ACC112 (cell line): ENCODE measurements at regions not wholly inside any gene's neighbourhood (a gene's known extent, or its start where the extent isn't known, plus 50 kb on each side); places are given as distances from the start of the nearest gene placed in this dataset.
"Not testable (repeated sequence)": the region's sequence is repeated elsewhere in the genome, so short reads cannot be mapped to it uniquely, and the experiment has no call there.

Experiments used
- H2AFZ ChIP-seq: fragments of 200-600 bp; sonication (generic); one replicate; pipeline ENCODE4 v1.6.0; 2017; ENCODE audit warnings: antibody characterized with exemption, low read length; ENCODE audit not compliant: unreplicated experiment
- H3K27ac ChIP-seq: fragments of 200-600 bp; sonication (generic); 2 replicates; pipeline ENCODE4 v1.5.1; 2014; ENCODE audit warnings: low read depth, mild to moderate bottlenecking, antibody characterized with exemption, low read length, moderate library complexity
- H3K27me3 ChIP-seq: fragments of 200-600 bp; sonication (generic); 2 replicates; pipeline ENCODE4 v1.6.1; 2014; ENCODE audit warnings: mild to moderate bottlenecking, antibody characterized with exemption, low read length, moderate library complexity, mixed read lengths; ENCODE audit not compliant: insufficient read depth
- H3K36me3 ChIP-seq: fragments of 200-600 bp; sonication (generic); 2 replicates; pipeline ENCODE4 v1.6.1; 2016; ENCODE audit warnings: mild to moderate bottlenecking, antibody characterized with exemption, low read length, moderate library complexity, mixed read lengths; ENCODE audit not compliant: insufficient read depth
- H3K4me1 ChIP-seq: fragments of 200-600 bp; sonication (generic); one replicate; pipeline ENCODE4 v1.6.1; 2016; ENCODE audit warnings: low read length, mixed read lengths; ENCODE audit not compliant: insufficient read depth, unreplicated experiment, control insufficient read depth
- H3K4me3 ChIP-seq: fragments of 200-600 bp; sonication (generic); 2 replicates; pipeline ENCODE4 v1.5.1; 2014; ENCODE audit warnings: mild to moderate bottlenecking, low read depth, low read length
- H3K79me2 ChIP-seq: fragments of 200-600 bp; sonication (generic); one replicate; pipeline ENCODE4 v1.6.0; 2016; ENCODE audit warnings: low read length; ENCODE audit not compliant: control insufficient read depth, unreplicated experiment, insufficient read depth

DNA sequence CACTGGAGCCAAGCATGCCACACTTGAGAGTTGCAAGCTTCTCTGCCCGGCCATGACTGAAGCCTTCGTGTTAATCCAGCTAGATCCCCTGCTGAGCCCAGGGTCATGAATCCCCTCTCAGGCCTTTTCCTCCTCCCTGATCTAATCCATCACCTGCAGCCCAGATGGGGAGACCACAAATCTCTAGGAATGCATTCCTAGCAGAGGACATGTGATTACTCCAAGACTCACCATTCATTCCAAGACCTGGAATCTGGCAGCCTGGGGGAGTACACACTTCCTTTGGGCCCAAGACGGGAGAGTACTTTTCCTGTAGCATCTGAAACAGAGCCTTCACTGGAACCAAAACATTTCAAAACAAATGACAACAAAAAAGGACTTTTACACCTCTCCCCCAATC, 269.3 kb upstream of the NFIA start:
- H3K4me3 ChIP-seq, result no peak overlapping the region
- no peaks in the 10 kb centered on the region for H3K4me1 ChIP-seq
- no peaks in the 10 kb centered on the region for H3K79me2 ChIP-seq
- H2AFZ ChIP-seq, result no peak overlapping the region
- H3K27ac ChIP-seq, result no peak overlapping the region
- H3K27me3 ChIP-seq, result peaks cover 4% of the 10 kb centered on the region; the same call in 1 of the 2 replicates
- H3K36me3 ChIP-seq, result no peaks in the 10 kb centered on the region

DNA sequence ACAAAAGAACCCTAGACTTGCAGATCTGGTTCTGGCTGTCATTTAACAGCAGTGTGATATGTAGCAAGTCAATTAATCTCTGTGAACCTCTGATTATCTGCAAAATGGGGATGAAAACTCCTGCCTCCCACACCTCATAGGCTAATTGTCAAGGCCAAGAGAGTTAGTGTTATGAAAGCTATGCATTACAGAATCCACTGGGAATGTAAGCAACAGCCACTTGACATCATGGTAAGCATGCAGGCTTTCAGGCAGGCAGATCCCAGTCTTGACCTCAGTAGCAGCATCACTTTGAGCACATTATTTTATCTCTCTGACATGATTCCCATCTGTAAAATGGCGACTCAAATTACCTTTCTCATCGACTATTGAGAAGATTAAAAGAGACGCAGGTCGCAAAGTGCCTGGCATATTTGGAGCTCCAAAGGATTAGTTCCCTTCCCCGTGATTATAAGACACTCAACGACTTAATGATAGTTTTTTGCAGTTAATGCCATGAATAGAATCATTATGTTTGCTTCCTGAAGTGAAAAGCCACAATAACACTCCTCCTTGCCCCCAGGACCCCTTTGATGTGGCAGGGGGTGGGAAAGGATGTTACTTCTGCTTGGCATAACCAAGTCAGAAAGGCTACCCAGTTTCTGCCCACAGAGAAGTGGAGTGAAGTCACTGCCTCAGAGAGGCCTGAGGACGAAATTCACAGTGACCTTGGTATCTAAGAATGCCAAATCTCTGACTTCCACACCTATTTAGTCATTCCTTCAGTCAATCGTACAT, 273.0 kb upstream of the NFIA start:
- no peaks in the 10 kb centered on the region for H3K36me3 ChIP-seq
- peaks cover 4% of the 10 kb centered on the region; the same call in 1 of the 2 replicates for H3K27me3 ChIP-seq
- no peaks in the 10 kb centered on the region for H3K4me1 ChIP-seq
- H3K27ac ChIP-seq, result no peak overlapping the region
- H3K79me2 ChIP-seq, result no peaks in the 10 kb centered on the region
- H3K4me3 ChIP-seq, result no peak overlapping the region
- H2AFZ ChIP-seq, result no peak overlapping the region

DNA sequence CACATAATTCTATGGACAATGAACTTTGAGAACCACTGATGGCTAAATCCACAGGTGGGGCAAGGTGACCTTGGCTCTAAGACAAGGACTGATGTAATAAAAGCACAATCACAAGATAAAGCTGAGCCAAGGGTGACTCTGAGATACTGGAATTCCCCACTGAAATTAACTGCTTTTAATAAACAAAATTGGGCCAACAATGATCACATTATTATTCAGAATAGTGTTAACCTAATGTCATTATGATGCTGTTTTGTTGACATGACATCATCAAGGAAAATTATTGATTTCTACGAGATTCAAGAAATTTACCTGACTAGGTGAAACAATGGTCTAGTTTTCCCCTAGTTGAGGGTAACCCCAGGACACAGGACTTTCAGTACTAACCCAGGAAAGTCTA, 273.7 kb upstream of the NFIA start:
- Histone ChIP-seq H3K79me2 (no peaks in the 10 kb centered on the region), H3K4me3 (no peak overlapping the region), H3K27me3 (peaks cover 4% of the 10 kb centered on the region; the same call in 1 of the 2 replicates), H2AFZ (no peak overlapping the region), H3K4me1 (no peaks in the 10 kb centered on the region), H3K27ac (no peak overlapping the region), H3K36me3 (no peaks in the 10 kb centered on the region)

DNA sequence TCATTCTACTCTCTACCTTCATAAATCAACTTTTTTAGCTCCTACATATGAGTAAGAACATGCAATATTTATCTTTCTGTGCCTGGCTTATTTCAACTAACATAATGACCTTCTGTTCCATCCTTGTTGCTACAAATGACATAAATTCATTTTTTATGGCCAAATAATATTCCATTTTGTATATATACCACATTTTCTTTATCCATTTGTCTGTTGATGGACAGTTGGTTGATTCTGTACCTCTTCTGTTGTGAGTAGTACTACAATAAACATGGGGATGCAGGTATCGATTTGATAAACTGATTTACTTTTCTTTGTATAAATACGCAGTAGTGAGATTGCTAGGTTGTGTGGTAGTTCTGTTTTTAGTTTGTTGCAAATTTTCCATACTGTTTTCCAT, 279.5 kb upstream of the NFIA start:
- Histone ChIP-seq H3K27ac (no peak overlapping the region), H3K27me3 (peaks cover 8% of the 10 kb centered on the region), H3K36me3 (no peaks in the 10 kb centered on the region), H3K4me1 (no peaks in the 10 kb centered on the region), H3K79me2 (no peaks in the 10 kb centered on the region), H3K4me3 (no peak overlapping the region), H2AFZ (no peak overlapping the region)

DNA sequence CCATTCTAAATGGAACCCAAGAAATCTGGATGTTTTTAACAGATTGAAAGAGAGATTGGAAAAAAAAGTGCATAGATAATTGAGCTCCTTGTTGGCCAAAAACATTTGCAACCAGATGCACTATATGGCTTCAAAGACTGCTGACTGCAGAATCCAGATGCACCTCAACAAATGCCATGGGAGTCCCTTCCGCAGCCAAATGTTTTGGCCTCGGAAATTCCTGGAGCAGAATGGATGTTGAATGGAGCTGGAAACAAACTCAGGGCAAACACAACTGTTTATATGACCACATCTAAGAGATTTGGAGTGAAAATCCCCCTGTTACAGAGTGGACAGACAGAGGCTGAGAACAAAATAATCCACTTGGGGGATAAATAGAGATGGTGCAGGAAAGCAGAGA, 285.0 kb upstream of the NFIA start:
- Histone ChIP-seq H3K27ac (no peak overlapping the region), H3K79me2 (no peaks in the 10 kb centered on the region)

DNA sequence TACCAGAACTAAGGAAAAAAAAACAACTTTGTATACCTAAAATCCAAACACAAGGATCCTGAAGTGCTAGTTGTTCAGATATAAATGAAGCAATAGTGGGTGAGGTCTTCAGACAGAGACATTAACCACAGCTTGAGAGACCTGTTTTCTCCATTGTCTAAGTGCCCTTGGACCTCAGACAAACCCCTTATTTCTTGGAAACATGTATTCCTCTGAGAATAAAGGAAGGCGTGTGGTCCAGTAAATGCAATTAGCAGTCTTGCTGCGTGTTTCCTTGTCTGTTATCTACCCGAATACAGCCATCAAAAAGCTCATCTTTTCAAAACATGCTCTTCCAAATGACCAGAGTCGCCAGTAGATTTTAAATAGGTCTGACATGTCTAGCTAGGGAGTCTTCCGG, 291.1 kb upstream of the NFIA start:
- H3K79me2 ChIP-seq, result no peaks in the 10 kb centered on the region
- no peaks in the 10 kb centered on the region for H3K4me1 ChIP-seq
- no peak overlapping the region for H3K4me3 ChIP-seq
- H3K27ac ChIP-seq, result no peak overlapping the region
- no peak overlapping the region for H2AFZ ChIP-seq
- H3K36me3 ChIP-seq, result no peaks in the 10 kb centered on the region
- H3K27me3 ChIP-seq, result peaks cover 28% of the 10 kb centered on the region

More for the DNA sequence above, 285.0 kb upstream of the NFIA start:
- Histone ChIP-seq H2AFZ (no peak overlapping the region), H3K36me3 (no peaks in the 10 kb centered on the region), H3K4me3 (no peak overlapping the region), H3K4me1 (no peaks in the 10 kb centered on the region), H3K27me3 (peaks cover 42% of the 10 kb centered on the region)

DNA sequence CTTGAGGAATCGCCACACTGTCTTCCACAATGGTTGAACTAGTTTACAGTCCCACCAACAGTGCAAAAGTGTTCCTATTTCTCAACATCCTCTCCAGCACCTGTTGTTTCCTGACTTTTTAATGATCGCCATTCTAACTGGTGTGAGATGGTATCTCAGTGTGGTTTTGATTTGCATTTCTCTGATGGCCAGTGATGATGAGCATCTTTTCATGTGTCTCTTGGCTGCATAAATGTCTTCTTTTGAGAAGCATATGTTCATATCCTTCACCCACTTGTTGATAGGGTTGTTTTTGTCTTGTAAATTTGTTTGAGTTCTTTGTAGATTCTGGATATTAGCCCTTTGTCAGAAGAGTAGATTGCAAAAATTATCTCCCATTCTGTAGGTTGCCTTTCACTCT, 309.3 kb upstream of the NFIA start:
- not testable (repeated sequence) for H3K27me3 ChIP-seq, H3K4me1 ChIP-seq, H3K36me3 ChIP-seq, H3K79me2 ChIP-seq, H3K27ac ChIP-seq, H2AFZ ChIP-seq, H3K4me3 ChIP-seq

DNA sequence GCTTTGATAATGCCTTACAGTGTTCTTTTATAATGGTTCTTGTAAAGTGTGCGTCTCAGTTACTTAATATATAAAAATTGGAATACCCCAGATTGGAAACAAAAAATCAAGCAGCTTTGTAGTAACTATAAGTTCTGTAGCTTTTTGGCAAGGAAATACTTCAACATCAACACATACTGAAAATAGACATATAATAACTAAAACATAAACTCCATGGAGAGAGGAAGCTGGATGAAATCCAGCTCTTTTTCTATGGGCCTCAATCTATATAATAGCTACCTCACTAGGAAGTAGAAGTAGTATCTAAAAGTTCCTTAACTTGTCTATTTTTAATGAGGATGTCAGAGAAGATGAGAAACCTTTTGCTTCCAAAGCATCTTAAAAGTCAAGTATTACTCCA, 313.3 kb upstream of the NFIA start:
- no peak overlapping the region for H3K4me3 ChIP-seq
- H3K4me1 ChIP-seq, result no peaks in the 10 kb centered on the region
- peaks cover 3% of the 10 kb centered on the region; the same call in 1 of the 2 replicates for H3K27me3 ChIP-seq
- no peaks in the 10 kb centered on the region for H3K36me3 ChIP-seq
- no peak overlapping the region for H3K27ac ChIP-seq
- H3K79me2 ChIP-seq, result no peaks in the 10 kb centered on the region
- H2AFZ ChIP-seq, result no peak overlapping the region

DNA sequence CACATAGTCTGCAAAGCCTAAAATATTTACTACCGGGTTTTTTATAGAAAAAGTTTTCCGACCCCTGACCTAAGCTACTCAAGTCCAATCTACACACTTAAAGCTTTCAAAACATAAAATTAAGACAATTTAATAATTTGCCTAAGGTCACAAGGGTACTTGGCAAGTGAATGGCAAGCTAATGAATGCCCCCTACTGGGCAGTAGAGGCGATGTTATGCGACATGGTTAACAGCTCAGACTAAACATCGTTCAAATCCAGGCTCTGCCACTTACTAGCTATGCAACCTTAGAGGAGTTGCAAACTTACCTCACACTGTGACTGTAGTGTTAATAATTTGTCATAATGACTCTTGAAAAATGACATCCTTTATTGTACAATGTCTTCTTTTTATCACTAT, 317.2 kb upstream of the NFIA start:
- peaks cover 11% of the 10 kb centered on the region; the same call in 1 of the 2 replicates for H3K27me3 ChIP-seq
- no peak overlapping the region for H3K4me3 ChIP-seq
- no peaks in the 10 kb centered on the region for H3K79me2 ChIP-seq
- peaks cover 11% of the 10 kb centered on the region for H3K4me1 ChIP-seq
- H3K27ac ChIP-seq, result no peak overlapping the region
- no peak overlapping the region for H2AFZ ChIP-seq
- no peaks in the 10 kb centered on the region for H3K36me3 ChIP-seq

DNA sequence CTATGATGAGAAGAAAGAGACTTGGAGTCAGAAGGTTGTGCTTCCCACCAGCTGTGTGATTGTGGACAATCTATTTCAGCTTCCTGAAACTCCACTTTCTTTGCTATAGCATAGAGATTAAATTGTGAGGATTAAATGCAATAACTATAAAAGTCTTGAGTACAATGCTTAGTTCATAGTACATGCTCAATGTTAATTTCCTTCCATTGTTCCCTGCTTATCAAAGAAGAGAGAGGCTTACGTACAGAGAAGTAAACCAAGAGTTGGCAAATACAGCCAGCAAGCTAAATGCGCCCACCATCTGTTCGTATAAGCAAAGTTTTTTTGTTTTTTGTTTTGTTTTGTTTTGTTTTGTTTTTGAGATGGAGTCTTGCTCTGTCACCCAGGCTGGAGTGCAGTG, 317.9 kb upstream of the NFIA start:
- H3K4me1 ChIP-seq, result peaks cover 11% of the 10 kb centered on the region

DNA sequence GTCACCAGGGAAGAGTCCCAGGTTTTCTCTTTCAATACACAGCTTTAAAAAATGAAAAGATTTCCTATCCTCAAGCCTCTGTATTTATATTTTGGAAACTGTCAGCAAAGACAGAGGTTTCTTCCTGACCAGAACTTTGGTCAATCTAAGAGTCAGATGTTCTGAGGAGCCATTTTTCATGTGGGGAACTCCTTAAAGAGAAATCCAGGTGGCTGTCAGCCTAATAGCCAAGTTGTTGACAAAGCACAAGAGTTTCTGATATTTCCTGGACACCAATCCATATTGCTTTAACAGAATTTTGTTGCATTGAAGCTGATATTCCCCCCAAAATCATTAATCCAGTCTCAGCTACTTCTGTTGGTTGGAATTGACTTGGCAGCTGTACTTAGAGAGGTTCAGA, 318.6 kb upstream of the NFIA start:
- Histone ChIP-seq H3K36me3 (no peaks in the 10 kb centered on the region), H3K79me2 (no peaks in the 10 kb centered on the region), H2AFZ (no peak overlapping the region), H3K4me3 (no peak overlapping the region), H3K4me1 (peaks cover 11% of the 10 kb centered on the region), H3K27me3 (0 out of 2 replicates have a peak, but pooled peaks cover 11% of the 10 kb centered on the region), H3K27ac (no peak overlapping the region)

More for the DNA sequence above, 317.9 kb upstream of the NFIA start:
- no peaks in the 10 kb centered on the region for H3K36me3 ChIP-seq
- no peak overlapping the region for H2AFZ ChIP-seq
- H3K4me3 ChIP-seq, result no peak overlapping the region
- H3K27ac ChIP-seq, result no peak overlapping the region
- H3K27me3 ChIP-seq, result 0 out of 2 replicates have a peak, but pooled peaks cover 11% of the 10 kb centered on the region
- H3K79me2 ChIP-seq, result no peaks in the 10 kb centered on the region
